ENCODE measurements at regions not wholly inside any gene's neighbourhood (a gene's known extent, or its start where the extent isn't known, plus 50 kb on each side); places are given as distances from the start of the nearest gene placed in this dataset.
A peak's percentile ranks its signal among the peaks of the same experiment; 100 is the strongest.

DNA sequence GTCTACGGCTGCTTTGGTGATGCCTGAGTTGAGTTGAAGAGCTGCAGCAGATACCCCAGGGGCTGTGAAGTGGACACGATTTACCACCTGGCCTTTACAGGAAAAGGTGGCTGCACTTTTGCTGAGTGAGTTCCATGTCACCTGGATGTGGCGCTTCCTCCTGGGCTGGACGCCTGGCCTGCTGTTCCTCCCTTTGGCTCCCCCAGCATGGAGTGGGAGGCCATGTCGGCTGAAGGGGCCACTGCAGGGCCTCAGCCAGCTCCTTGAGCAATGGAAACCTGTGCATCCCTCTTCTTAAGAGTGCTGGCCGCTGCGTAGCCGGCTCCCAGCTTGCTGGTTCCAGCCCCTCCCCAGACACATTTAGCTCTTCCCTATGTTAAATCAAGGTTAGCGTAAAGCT is 221.0 kb downstream of the GLRX3 start:
- Histone ChIP-seq H3K9me3 (no peaks in the 10 kb centered on the region), H3K27me3 (peaks cover 0 to 12% of the 10 kb centered on the region in 2 donors), H3K4me1 (no peaks in the 10 kb centered on the region), H3K36me3 (no peaks in the 10 kb centered on the region), H3K4me3 (no peak overlapping the region), H3K27ac (no peak overlapping the region)
- intact Hi-C loops (cut with DNase I; ENCODE audit: low total_unique reads), result no loop called here
- no peak for DNase-seq (ENCODE audit: low spot score in 2 of 2)
- no peak for TF ChIP-seq POLR2AphosphoS5 (IDR thresholded peaks at IDR 0.05)
- TF ChIP-seq, protein P1, sequence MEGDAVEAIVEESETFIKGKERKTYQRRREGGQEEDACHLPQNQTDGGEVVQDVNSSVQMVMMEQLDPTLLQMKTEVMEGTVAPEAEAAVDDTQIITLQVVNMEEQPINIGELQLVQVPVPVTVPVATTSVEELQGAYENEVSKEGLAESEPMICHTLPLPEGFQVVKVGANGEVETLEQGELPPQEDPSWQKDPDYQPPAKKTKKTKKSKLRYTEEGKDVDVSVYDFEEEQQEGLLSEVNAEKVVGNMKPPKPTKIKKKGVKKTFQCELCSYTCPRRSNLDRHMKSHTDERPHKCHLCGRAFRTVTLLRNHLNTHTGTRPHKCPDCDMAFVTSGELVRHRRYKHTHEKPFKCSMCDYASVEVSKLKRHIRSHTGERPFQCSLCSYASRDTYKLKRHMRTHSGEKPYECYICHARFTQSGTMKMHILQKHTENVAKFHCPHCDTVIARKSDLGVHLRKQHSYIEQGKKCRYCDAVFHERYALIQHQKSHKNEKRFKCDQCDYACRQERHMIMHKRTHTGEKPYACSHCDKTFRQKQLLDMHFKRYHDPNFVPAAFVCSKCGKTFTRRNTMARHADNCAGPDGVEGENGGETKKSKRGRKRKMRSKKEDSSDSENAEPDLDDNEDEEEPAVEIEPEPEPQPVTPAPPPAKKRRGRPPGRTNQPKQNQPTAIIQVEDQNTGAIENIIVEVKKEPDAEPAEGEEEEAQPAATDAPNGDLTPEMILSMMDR (IDR thresholded peaks at IDR 0.05), result no peak
- no peak for TF ChIP-seq POLR2A (IDR thresholded peaks at IDR 0.05)

DNA sequence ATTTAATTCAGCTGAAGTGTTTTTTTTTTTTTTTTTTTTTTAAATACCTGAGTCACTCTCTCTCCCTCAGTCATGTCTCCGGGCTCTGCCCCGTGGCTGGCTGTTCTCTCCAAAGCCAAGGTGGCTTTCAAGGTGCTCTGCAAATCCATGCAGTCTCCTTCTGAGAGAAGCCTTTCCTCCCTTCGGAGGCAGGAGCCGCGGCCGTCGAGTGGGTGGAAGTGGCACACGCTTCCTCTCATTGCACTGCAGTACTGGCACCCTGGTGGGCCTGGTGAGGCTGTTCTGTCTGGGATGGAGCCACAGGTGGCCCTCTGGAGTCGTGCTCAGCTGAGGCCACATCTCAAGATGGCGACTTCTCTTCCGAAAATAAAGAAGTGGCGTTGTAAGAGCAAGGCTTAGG is 221.8 kb downstream of the GLRX3 start:
- intact Hi-C loops (cut with DNase I; ENCODE audit: low total_unique reads), result no loop called here
- H3K36me3 ChIP-seq, result no peaks in the 10 kb centered on the region
- peaks cover 0 to 15% of the 10 kb centered on the region in 2 donors for H3K27me3 ChIP-seq
- TF ChIP-seq POLR2AphosphoS5 (IDR thresholded peaks at IDR 0.05) (no peak), POLR2A (IDR thresholded peaks at IDR 0.05) (no peak)
- TF ChIP-seq, protein P1 (IDR thresholded peaks at IDR 0.05), result no peak
- H3K4me1 ChIP-seq, result no peaks in the 10 kb centered on the region
- DNase-seq (ENCODE audit: low spot score in 2 of 2), result no peak
- H3K4me3 ChIP-seq, result no peak overlapping the region
- no peaks in the 10 kb centered on the region for H3K9me3 ChIP-seq
- no peak overlapping the region for H3K27ac ChIP-seq

DNA sequence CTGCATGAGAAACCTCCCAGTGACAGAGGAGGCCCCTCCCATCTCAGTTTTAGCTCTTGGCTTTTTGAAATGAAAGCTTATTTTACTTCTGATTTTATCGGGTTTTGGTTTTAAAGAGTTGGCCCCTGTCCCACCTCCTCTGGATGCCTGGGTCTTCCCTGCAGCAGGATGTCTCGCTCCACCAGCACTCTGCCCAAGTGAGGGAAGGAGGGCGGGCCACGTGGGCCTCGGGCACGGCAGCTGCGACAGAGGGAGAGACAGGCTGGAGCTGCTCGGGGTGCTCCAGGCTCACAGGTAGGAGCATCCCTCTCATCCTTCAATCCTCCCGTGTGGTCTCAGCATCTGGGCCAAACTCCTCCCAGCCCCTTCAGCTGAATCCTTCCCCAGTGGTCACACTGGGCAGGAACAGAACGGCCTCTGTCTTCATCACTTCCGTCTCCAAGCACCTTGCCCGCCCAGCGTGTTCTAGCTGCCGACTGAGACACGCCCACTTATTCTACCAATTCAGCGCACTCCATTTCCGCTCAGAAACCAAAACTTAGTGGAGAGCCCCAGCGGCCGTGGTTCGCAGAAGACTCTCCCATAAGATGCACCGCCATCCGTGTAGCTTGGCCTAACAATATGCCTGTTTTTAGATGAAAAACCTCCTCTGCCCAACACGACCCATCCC is 222.9 kb downstream of the GLRX3 start:
- intact Hi-C loops (cut with DNase I; ENCODE audit: low total_unique reads), result no loop called here
- no peak for DNase-seq (ENCODE audit: low spot score in 2 of 2)
- no peaks in the 10 kb centered on the region for H3K9me3 ChIP-seq
- peaks cover 0 to 19% of the 10 kb centered on the region in 2 donors for H3K27me3 ChIP-seq
- no peaks in the 10 kb centered on the region for H3K36me3 ChIP-seq
- TF ChIP-seq POLR2AphosphoS5 (IDR thresholded peaks at IDR 0.05), result no peak
- TF ChIP-seq, protein P1 (IDR thresholded peaks at IDR 0.05), result no peak
- no peak for TF ChIP-seq POLR2A (IDR thresholded peaks at IDR 0.05)
- no peaks in the 10 kb centered on the region for H3K4me1 ChIP-seq
- H3K27ac ChIP-seq, result no peak overlapping the region
- H3K4me3 ChIP-seq, result peak overlapping the region in 2 of 3 donors; percentile 27 to 29

DNA sequence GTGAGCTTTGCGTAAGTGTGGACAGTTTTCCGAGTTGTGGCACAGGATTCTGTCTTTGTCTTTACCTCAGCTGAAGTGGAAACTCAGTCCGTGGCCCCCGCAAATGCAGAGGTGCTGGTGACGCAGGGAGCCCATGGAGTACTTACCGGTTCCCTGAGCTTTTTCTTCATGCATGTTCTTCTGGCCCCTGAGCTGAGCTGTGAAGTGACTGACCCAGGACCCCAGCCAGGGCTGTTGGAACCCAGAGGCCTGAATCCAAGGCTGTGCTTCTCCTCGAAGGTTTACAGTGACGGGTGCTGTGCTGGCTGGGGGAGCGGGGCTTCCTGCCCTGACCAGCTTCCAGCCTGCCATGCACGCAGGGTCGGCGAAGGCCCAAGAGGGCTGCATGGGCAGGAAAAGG is 223.5 kb downstream of the GLRX3 start:
- peaks cover 0 to 13% of the 10 kb centered on the region in 2 donors for H3K27me3 ChIP-seq
- intact Hi-C loops (cut with DNase I; ENCODE audit: low total_unique reads), result no loop called here
- no peaks in the 10 kb centered on the region for H3K4me1 ChIP-seq
- no peak for DNase-seq (ENCODE audit: low spot score in 2 of 2)
- no peak overlapping the region for H3K27ac ChIP-seq
- no peak overlapping the region for H3K4me3 ChIP-seq
- TF ChIP-seq POLR2A (IDR thresholded peaks at IDR 0.05) (no peak), POLR2AphosphoS5 (IDR thresholded peaks at IDR 0.05) (no peak)
- TF ChIP-seq, protein P1 (IDR thresholded peaks at IDR 0.05), result no peak
- no peaks in the 10 kb centered on the region for H3K9me3 ChIP-seq
- no peaks in the 10 kb centered on the region for H3K36me3 ChIP-seq

DNA sequence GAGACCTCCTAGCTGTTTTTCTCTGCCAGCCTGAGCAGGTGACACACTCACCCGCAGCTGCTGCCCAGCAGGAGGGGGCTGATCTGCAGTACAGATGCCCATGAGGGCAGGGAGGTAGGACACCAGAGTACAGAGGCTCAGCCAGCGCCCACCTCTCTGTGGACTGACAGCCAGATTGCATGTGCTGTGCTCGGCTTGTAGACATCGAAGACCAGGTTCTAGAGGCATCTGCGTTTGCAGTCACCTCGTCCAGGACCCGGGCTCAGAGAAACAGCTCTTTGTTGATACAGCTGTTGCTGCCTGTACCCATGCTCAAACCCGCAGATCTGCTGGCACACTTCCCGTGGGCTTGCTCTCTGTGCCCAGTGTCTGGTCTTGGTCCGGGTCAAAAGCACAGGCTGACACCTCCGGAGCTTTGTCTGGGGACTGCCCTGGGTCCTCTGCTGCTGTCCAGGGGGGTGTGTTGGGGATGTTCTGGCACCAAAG is 224.7 kb downstream of the GLRX3 start:
- Histone ChIP-seq H3K4me1 (no peaks in the 10 kb centered on the region), H3K9me3 (no peaks in the 10 kb centered on the region), H3K27ac (no peak overlapping the region), H3K27me3 (peaks cover 0 to 9% of the 10 kb centered on the region in 2 donors), H3K36me3 (no peaks in the 10 kb centered on the region), H3K4me3 (no peak overlapping the region)
- intact Hi-C loops (cut with DNase I; ENCODE audit: low total_unique reads), result no loop called here
- no peak for DNase-seq (ENCODE audit: low spot score in 2 of 2)
- TF ChIP-seq, protein P1 (IDR thresholded peaks at IDR 0.05), result no peak
- no peak for TF ChIP-seq POLR2AphosphoS5 (IDR thresholded peaks at IDR 0.05)
- TF ChIP-seq POLR2A (IDR thresholded peaks at IDR 0.05), result no peak
